ENCODE measurements at regions not wholly inside any gene's neighbourhood (a gene's known extent, or its start where the extent isn't known, plus 50 kb on each side); places are given as distances from the start of the nearest gene placed in this dataset.

DNA sequence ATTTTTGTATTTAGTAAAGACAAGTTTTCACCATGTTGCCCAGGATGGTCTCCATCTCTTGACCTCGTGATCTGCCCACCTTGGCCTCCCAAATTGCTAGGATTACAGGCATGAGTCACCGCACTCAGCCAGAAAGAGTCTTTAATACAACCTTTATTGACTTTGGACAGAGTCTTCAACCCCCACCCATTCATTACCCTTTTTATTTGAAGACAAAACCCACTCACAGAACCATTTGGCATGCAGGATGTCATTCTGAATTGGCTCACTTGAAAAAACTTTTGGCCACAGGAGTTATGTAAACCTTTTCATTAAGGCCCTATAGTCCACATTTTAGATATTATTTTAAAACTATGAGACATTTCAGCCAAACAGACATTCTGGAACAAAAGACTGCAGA lies 217.9 kb upstream of the RND3 start:
- Mint-ChIP-seq H3K9me3 (peaks cover 0 to 4% (median 0%) of the 10 kb centered on the region in 8 donors), H3K27ac (no peak overlapping the region), H3K4me3 (no peak overlapping the region), H3K36me3 (no peaks in the 10 kb centered on the region), H3K27me3 (no peaks in the 10 kb centered on the region), H3K4me1 (no peaks in the 10 kb centered on the region)
- Histone ChIP-seq H3K27ac (ENCODE audit: low read depth, low read length) (no peak overlapping the region), H3K9me3 (ENCODE audit: control insufficient read depth in 1 of 2, low read length in 2 of 2) (no peaks in the 10 kb centered on the region), H3K4me1 (ENCODE audit: insufficient read depth, low read length) (no peaks in the 10 kb centered on the region), H3K4me3 (ENCODE audit: low read length in 2 of 2) (no peak overlapping the region), H3K36me3 (ENCODE audit: insufficient read depth, low read length) (no peaks in the 10 kb centered on the region), H3K27me3 (ENCODE audit: insufficient read depth, low read length) (no peaks in the 10 kb centered on the region)
- DNase-seq, result no peak
- CTCF ChIA-PET (ENCODE audit: partially characterized antibody), result no interaction called here
- intact Hi-C loops (cut with micrococcal nuclease), result no loop called here
- POLR2A ChIA-PET (ENCODE audit: partially characterized antibody), result no interaction called here

GRCh38 chr2:150702791-150703190 lies 215.3 kb upstream of the RND3 start:
- H3K27ac ChIP-seq (ENCODE audit: low read depth, low read length), result no peak overlapping the region
- H3K36me3 ChIP-seq (ENCODE audit: insufficient read depth, low read length), result no peaks in the 10 kb centered on the region
- Mint-ChIP-seq H3K4me1 (no peaks in the 10 kb centered on the region), H3K27ac (no peak overlapping the region), H3K27me3 (no peaks in the 10 kb centered on the region), H3K36me3 (no peaks in the 10 kb centered on the region), H3K9me3 (peaks cover 0 to 3% (median 0%) of the 10 kb centered on the region in 8 donors), H3K4me3 (no peak overlapping the region)
- ChIA-PET CTCF (ENCODE audit: partially characterized antibody) (no interaction called here), POLR2A (ENCODE audit: partially characterized antibody) (no interaction called here)
- no peak for DNase-seq
- H3K27me3 ChIP-seq (ENCODE audit: insufficient read depth, low read length), result no peaks in the 10 kb centered on the region
- no peaks in the 10 kb centered on the region for H3K9me3 ChIP-seq (ENCODE audit: control insufficient read depth in 1 of 2, low read length in 2 of 2)
- intact Hi-C loops (cut with micrococcal nuclease), result no loop called here
- H3K4me3 ChIP-seq (ENCODE audit: low read length in 2 of 2), result no peak overlapping the region
- H3K4me1 ChIP-seq (ENCODE audit: insufficient read depth, low read length), result no peaks in the 10 kb centered on the region

- POLR2A ChIA-PET (ENCODE audit: partially characterized antibody), result no interaction called here
- H3K27me3 Mint-ChIP-seq, result no peaks in the 10 kb centered on the region
Observed at GRCh38 chr2:150700666-150701580, 213.5 kb upstream of the RND3 start.

DNA sequence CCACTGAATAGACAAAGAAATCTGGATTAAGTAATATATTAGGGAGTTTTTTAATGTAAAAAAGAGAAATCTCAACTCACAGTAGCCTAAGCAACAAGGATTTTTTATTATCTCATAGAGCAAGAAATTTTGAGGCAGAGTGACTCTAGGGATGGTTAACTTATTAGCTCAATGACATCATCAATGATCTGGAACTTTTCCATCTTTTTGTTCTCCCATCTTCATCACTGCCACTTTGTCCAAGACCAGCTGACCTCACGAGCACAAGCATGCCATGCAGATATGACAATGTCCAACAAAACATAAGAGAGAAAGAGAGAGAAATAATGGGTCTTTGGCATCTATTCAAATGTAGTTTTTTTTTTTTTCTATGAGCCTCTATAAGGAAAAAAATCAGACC lies 211.8 kb upstream of the RND3 start:
- Mint-ChIP-seq H3K9me3 (peaks cover 0 to 6% (median 0%) of the 10 kb centered on the region in 8 donors), H3K4me3 (no peak overlapping the region), H3K27ac (no peak overlapping the region), H3K27me3 (no peaks in the 10 kb centered on the region), H3K4me1 (no peaks in the 10 kb centered on the region), H3K36me3 (no peaks in the 10 kb centered on the region)
- Histone ChIP-seq H3K27me3 (ENCODE audit: insufficient read depth, low read length) (no peaks in the 10 kb centered on the region), H3K9me3 (ENCODE audit: control insufficient read depth in 1 of 2, low read length in 2 of 2) (no peaks in the 10 kb centered on the region), H3K4me1 (ENCODE audit: insufficient read depth, low read length) (no peaks in the 10 kb centered on the region), H3K27ac (ENCODE audit: low read depth, low read length) (no peak overlapping the region), H3K4me3 (ENCODE audit: low read length in 2 of 2) (no peak overlapping the region), H3K36me3 (ENCODE audit: insufficient read depth, low read length) (no peaks in the 10 kb centered on the region)
- intact Hi-C loops (cut with micrococcal nuclease), result no loop called here
- no peak for DNase-seq
- ChIA-PET POLR2A (ENCODE audit: partially characterized antibody) (no interaction called here), CTCF (ENCODE audit: partially characterized antibody) (no interaction called here)

More at GRCh38 chr2:150700666-150701580, 213.5 kb upstream of the RND3 start:
- H3K27ac ChIP-seq (ENCODE audit: low read depth, low read length), result no peak overlapping the region
- H3K9me3 ChIP-seq (ENCODE audit: control insufficient read depth in 1 of 2, low read length in 2 of 2), result no peaks in the 10 kb centered on the region
- CTCF ChIA-PET (ENCODE audit: partially characterized antibody), result no interaction called here
- no peak overlapping the region for H3K27ac Mint-ChIP-seq
- H3K4me1 ChIP-seq (ENCODE audit: insufficient read depth, low read length), result no peaks in the 10 kb centered on the region
- H3K27me3 ChIP-seq (ENCODE audit: insufficient read depth, low read length), result no peaks in the 10 kb centered on the region
- H3K36me3 ChIP-seq (ENCODE audit: insufficient read depth, low read length), result no peaks in the 10 kb centered on the region
- DNase-seq, result no peak
- H3K9me3 Mint-ChIP-seq, result peaks cover 0 to 3% (median 0%) of the 10 kb centered on the region in 8 donors
- H3K4me3 ChIP-seq (ENCODE audit: low read length in 2 of 2), result no peak overlapping the region
- no peaks in the 10 kb centered on the region for H3K4me1 Mint-ChIP-seq
- H3K36me3 Mint-ChIP-seq, result no peaks in the 10 kb centered on the region
- no peak overlapping the region for H3K4me3 Mint-ChIP-seq
- intact Hi-C loops (cut with micrococcal nuclease), result no loop called here

- H3K27ac ChIP-seq (ENCODE audit: low read depth, low read length), result no peak overlapping the region
- no peaks in the 10 kb centered on the region for H3K4me1 ChIP-seq (ENCODE audit: insufficient read depth, low read length)
- H3K36me3 ChIP-seq (ENCODE audit: insufficient read depth, low read length), result no peaks in the 10 kb centered on the region
- Mint-ChIP-seq H3K9me3 (peaks cover 0 to 6% (median 0%) of the 10 kb centered on the region in 8 donors), H3K27me3 (no peaks in the 10 kb centered on the region), H3K27ac (no peak overlapping the region), H3K4me1 (no peaks in the 10 kb centered on the region), H3K4me3 (no peak overlapping the region), H3K36me3 (no peaks in the 10 kb centered on the region)
- intact Hi-C loops (cut with micrococcal nuclease), result no loop called here
- POLR2A ChIA-PET (ENCODE audit: partially characterized antibody), result no interaction called here
- no peak for DNase-seq
- no peaks in the 10 kb centered on the region for H3K9me3 ChIP-seq (ENCODE audit: control insufficient read depth in 1 of 2, low read length in 2 of 2)
- no peak overlapping the region for H3K4me3 ChIP-seq (ENCODE audit: low read length in 2 of 2)
- CTCF ChIA-PET (ENCODE audit: partially characterized antibody), result no interaction called here
- no peaks in the 10 kb centered on the region for H3K27me3 ChIP-seq (ENCODE audit: insufficient read depth, low read length)
Observed at GRCh38 chr2:150698016-150698661, 210.7 kb upstream of the RND3 start.

GRCh38 chr2:150697596-150697995 lies 210.1 kb upstream of the RND3 start:
- H3K27ac ChIP-seq (ENCODE audit: low read depth, low read length), result no peak overlapping the region
- Mint-ChIP-seq H3K27ac (no peak overlapping the region), H3K4me1 (no peaks in the 10 kb centered on the region), H3K9me3 (peaks cover 0 to 6% (median 0%) of the 10 kb centered on the region in 8 donors), H3K4me3 (no peak overlapping the region), H3K36me3 (no peaks in the 10 kb centered on the region), H3K27me3 (no peaks in the 10 kb centered on the region)
- no peak overlapping the region for H3K4me3 ChIP-seq (ENCODE audit: low read length in 2 of 2)
- DNase-seq, result no peak
- no peaks in the 10 kb centered on the region for H3K4me1 ChIP-seq (ENCODE audit: insufficient read depth, low read length)
- intact Hi-C loops (cut with micrococcal nuclease), result no loop called here
- POLR2A ChIA-PET (ENCODE audit: partially characterized antibody), result no interaction called here
- H3K9me3 ChIP-seq (ENCODE audit: control insufficient read depth in 1 of 2, low read length in 2 of 2), result no peaks in the 10 kb centered on the region
- H3K36me3 ChIP-seq (ENCODE audit: insufficient read depth, low read length), result no peaks in the 10 kb centered on the region
- H3K27me3 ChIP-seq (ENCODE audit: insufficient read depth, low read length), result no peaks in the 10 kb centered on the region
- CTCF ChIA-PET (ENCODE audit: partially characterized antibody), result no interaction called here

DNA sequence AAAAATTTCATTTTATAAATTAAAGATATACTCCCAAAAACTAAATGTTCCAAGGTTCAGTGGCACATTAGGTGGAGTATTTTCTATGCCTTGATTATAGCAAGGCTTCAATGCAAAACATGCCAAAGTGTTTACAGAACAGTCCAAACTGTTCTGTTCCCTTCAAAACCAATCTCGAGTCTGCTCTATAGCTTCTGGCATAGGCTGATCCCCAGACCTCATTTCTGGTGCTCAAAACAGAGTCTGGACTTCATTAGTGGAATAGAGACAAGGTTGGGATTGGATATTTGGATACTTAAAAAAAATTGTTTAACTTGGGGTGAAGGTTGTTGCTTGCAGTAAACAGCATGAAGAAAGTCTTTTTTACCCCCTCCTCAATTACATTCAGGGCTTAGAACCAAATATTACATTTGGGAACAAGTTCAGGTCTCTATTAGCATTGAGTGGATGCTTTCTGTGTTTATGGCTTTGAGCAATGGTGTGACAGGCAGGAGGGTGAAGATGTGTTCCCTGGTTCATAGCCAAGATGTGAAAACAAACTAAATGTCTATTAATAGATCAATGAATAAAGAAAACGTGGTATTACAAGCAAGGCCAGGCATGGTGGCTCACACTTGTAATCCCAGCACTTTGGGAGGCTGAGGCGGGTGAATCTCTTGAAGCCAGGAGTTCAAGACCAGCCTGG lies 208.1 kb upstream of the RND3 start:
- H3K4me1 ChIP-seq (ENCODE audit: insufficient read depth, low read length), result no peaks in the 10 kb centered on the region
- H3K27ac ChIP-seq (ENCODE audit: low read depth, low read length), result no peak overlapping the region
- Mint-ChIP-seq H3K4me3 (no peak overlapping the region), H3K4me1 (no peaks in the 10 kb centered on the region), H3K9me3 (peaks cover 0 to 4% (median 0%) of the 10 kb centered on the region in 8 donors), H3K27me3 (no peaks in the 10 kb centered on the region), H3K27ac (no peak overlapping the region), H3K36me3 (no peaks in the 10 kb centered on the region)
- no peak for DNase-seq
- CTCF ChIA-PET (ENCODE audit: partially characterized antibody), result no interaction called here
- no peaks in the 10 kb centered on the region for H3K36me3 ChIP-seq (ENCODE audit: insufficient read depth, low read length)
- H3K9me3 ChIP-seq (ENCODE audit: control insufficient read depth in 1 of 2, low read length in 2 of 2), result no peaks in the 10 kb centered on the region
- no peak overlapping the region for H3K4me3 ChIP-seq (ENCODE audit: low read length in 2 of 2)
- no peaks in the 10 kb centered on the region for H3K27me3 ChIP-seq (ENCODE audit: insufficient read depth, low read length)
- POLR2A ChIA-PET (ENCODE audit: partially characterized antibody), result no interaction called here
- intact Hi-C loops (cut with micrococcal nuclease), result no loop called here

Measured in CD4-positive, alpha-beta memory T cell (primary cell).